Hepatocyte (in vitro differentiated cells): ENCODE measurements at regions not wholly inside any gene's neighbourhood (a gene's known extent, or its start where the extent isn't known, plus 50 kb on each side); places are given as distances from the start of the nearest gene placed in this dataset.
A peak's percentile ranks its signal among the peaks of the same experiment; 100 is the strongest.

ENCODE experiments used
- CTCF ChIP-seq: fragments of 200-600 bp; sonication (generic); IDR thresholded peaks from 2 replicates; pipeline ENCODE4 v1.5.1; 2016; ENCODE audit warnings: antibody characterized with exemption, mild to moderate bottlenecking; ENCODE audit not compliant: poor library complexity
- EZH2 ChIP-seq: fragments of 200-600 bp; sonication (generic); IDR thresholded peaks from 2 replicates; pipeline ENCODE4 v1.6.1; 2016; ENCODE audit warnings: antibody characterized with exemption, mild to moderate bottlenecking, borderline replicate concordance

GRCh38 chr2:108184419-108184818, 55.3 kb upstream of the SULT1C3 start:
- TF ChIP-seq CTCF (peak; percentile 36), EZH2 (no peak)
